ENCODE measurements at regions not wholly inside any gene's neighbourhood (a gene's known extent, or its start where the extent isn't known, plus 50 kb on each side); places are given as distances from the start of the nearest gene placed in this dataset.

GRCh38 chr3:127137113-127137512 is 55.8 kb upstream of the PRR23E start:
- Mint-ChIP-seq H3K4me1 (peaks cover 0 to 4% (median 0%) of the 10 kb centered on the region in 7 donors), H3K9me3 (no peaks in the 10 kb centered on the region), H3K4me3 (peak overlapping the region in 1 of 10 donors; percentile 30), H3K36me3 (no peaks in the 10 kb centered on the region), H3K27me3 (peaks cover 36 to 55% (median 43%) of the 10 kb centered on the region in 5 donors), H3K27ac (no peak overlapping the region)
- ChIA-PET POLR2A (no interaction called here), CTCF (no interaction called here)
- no peak for DNase-seq
- no peaks in the 10 kb centered on the region for H3K4me1 ChIP-seq (ENCODE audit: control insufficient read depth in 2 of 2, insufficient read depth in 2 of 2, low read length in 2 of 2)
- no peaks in the 10 kb centered on the region for H3K9me3 ChIP-seq (ENCODE audit: control insufficient read depth in 2 of 3, low read length in 3 of 3)
- H3K36me3 ChIP-seq (ENCODE audit: control insufficient read depth in 2 of 3, insufficient read depth in 3 of 3, low read length in 3 of 3), result no peaks in the 10 kb centered on the region
- H3K4me3 ChIP-seq (ENCODE audit: low read length), result no peak overlapping the region
- no peak overlapping the region for H3K27ac ChIP-seq (ENCODE audit: low read depth, low read length)
- no peaks in the 10 kb centered on the region for H3K27me3 ChIP-seq (ENCODE audit: control insufficient read depth in 2 of 2, insufficient read depth in 2 of 2, low read length in 2 of 2)
- no peak for ATAC-seq
- intact Hi-C loops (cut with micrococcal nuclease), result no loop called here

DNA sequence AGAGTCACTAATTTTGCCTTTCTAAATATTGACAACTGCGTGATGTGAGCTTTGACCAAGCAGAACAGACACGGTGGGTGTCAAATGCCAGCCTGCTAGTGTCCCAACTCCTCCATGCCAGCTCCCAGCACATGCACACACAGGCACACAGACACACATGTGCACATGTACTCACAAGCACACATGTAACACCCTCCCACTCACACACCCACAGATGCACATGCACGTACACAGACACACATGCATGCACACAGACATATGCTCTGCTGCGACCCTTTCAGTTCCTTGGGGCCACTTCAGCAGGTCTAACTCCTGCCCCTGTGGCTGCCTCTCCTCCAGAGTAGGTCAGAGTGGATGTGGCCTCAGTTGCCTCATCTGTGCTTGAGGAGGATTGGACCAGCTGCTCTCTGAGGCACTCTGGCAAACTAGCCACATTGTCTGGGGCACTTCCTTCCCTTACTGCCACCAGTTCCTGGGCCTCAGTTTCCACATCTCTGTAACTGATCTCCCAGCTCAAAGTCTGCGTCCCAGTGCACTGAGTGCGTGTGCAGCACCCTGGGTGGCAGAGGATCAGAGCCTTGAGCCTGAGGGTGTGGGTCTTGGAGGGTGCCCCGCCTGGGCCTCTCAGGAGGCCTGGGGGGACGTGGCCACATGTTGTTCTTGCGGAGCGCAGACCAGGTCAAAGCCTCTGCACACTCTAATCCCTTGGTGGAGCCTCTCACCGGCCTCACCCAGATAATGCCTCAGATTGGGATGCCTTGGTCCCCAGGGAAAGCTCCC is 55.0 kb upstream of the PRR23E start:
- H3K27me3 Mint-ChIP-seq, result peaks cover 36 to 50% (median 43%) of the 10 kb centered on the region in 5 donors
- intact Hi-C loops (cut with micrococcal nuclease), result no loop called here
- H3K27ac Mint-ChIP-seq, result no peak overlapping the region
- H3K4me1 ChIP-seq (ENCODE audit: control insufficient read depth in 2 of 2, insufficient read depth in 2 of 2, low read length in 2 of 2), result no peaks in the 10 kb centered on the region
- H3K36me3 ChIP-seq (ENCODE audit: control insufficient read depth in 2 of 3, insufficient read depth in 3 of 3, low read length in 3 of 3), result no peaks in the 10 kb centered on the region
- H3K36me3 Mint-ChIP-seq, result no peaks in the 10 kb centered on the region
- H3K9me3 Mint-ChIP-seq, result peaks cover 0 to 3% (median 0%) of the 10 kb centered on the region in 11 donors
- DNase-seq, result no peak
- no peaks in the 10 kb centered on the region for H3K27me3 ChIP-seq (ENCODE audit: control insufficient read depth in 2 of 2, insufficient read depth in 2 of 2, low read length in 2 of 2)
- no peaks in the 10 kb centered on the region for H3K9me3 ChIP-seq (ENCODE audit: control insufficient read depth in 2 of 3, low read length in 3 of 3)
- H3K4me3 Mint-ChIP-seq, result no peak overlapping the region
- no peak for ATAC-seq
- no peak overlapping the region for H3K4me3 ChIP-seq (ENCODE audit: low read length)
- CTCF ChIA-PET, result no interaction called here
- POLR2A ChIA-PET, result no interaction called here
- peaks cover 0 to 4% (median 0%) of the 10 kb centered on the region in 7 donors for H3K4me1 Mint-ChIP-seq
- H3K27ac ChIP-seq (ENCODE audit: low read depth, low read length), result no peak overlapping the region

DNA sequence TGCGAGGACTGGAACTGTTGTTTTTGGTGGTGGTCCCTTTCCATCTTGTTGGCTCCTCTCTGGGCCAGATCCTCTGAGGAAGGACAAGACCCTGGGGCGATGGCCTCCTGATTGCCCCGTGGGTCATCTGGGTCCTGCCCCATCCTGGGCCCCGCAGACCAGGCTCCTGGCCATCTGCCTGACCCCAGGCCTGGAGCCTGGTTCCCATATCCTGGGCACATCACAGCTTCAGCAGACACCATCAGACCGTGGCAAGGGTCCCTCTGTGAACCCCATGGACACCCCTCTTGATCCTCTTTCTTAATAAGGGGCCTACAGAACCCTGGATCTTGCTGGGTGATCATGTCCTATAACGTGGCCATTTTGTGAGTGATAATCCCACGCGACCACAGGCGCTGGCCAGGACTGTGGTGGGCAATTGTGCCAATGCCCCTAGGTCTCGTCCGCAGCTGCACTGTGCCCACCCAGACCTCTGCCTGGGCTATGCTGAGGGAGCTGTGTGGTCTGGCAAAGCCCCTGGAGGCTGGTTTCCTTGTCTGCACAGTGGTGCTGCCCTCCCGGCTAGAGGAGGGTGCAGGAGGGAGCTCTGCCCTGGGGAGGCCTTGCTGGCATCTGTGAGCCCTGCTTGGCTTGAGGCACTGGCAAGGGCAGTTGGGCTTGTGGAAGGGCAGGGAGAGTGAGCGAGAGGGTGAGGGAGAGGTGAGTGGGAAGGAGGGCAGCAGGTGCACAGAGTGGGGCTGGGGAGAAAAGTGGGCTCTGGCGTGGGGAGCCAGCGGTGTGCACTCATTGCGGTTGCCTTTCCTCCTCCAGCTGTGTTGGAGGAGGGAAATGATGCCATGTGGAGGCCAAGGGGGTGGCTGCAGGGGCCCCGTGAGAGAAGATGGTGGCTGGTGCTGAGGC is 53.1 kb upstream of the PRR23E start:
- peaks cover 0 to 13% (median 4%) of the 10 kb centered on the region in 11 donors for H3K9me3 Mint-ChIP-seq
- CTCF ChIA-PET, result no interaction called here

DNA sequence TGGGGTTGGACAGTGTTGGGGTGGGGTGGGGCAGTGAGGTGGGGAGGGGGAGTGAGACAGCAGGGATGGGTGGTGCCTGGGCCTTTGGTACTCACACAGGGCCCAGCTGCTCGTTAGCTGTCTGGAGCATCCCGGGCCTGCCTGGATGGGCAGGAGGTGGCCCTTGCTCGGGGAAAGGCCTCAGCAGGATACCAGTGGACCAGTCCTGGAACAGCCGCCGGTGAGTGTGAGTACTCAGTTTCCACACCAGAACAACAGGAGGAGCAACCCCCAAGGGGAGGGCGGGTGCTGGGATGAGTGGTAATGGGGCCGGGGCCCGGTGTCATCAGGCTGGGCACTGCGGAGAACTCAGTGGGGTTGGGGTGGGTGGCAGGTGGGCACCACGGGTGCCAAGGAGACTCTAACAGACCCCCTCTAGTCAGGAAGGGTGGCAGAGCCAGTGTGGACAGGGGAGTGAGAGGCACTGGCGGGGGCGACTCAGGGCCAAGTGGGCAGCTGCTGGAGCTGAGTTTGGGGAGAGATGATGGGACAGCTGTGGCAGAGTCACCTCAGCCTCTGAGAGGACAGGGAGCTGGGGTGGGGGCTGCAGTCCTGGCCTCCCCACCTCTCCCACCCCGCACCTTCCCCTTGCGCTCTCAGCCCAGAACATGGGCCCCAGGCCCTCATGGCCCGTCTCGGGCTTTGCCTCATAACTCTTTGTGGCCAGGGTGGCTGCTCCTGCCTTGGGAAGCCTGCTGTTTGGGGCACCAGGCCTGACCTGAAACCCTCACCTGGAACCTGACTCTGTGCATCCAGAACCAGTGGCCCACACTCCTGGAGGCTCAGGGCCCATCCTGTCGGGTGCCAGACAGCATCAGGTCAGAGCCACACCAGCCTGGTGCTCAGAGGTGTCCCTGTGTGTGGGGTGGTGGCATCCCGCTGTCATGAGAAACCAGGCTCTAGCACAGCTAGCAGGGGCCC is 52.1 kb upstream of the PRR23E start:
- Histone ChIP-seq H3K4me1 (ENCODE audit: control insufficient read depth in 2 of 2, insufficient read depth in 2 of 2, low read length in 2 of 2) (no peaks in the 10 kb centered on the region), H3K27me3 (ENCODE audit: control insufficient read depth in 2 of 2, insufficient read depth in 2 of 2, low read length in 2 of 2) (no peaks in the 10 kb centered on the region), H3K4me3 (ENCODE audit: low read length) (no peak overlapping the region), H3K27ac (ENCODE audit: low read depth, low read length) (no peak overlapping the region), H3K36me3 (ENCODE audit: control insufficient read depth in 2 of 3, insufficient read depth in 3 of 3, low read length in 3 of 3) (no peaks in the 10 kb centered on the region), H3K9me3 (ENCODE audit: control insufficient read depth in 2 of 3, low read length in 3 of 3) (no peaks in the 10 kb centered on the region)
- Mint-ChIP-seq H3K27me3 (peaks cover 19 to 27% (median 21%) of the 10 kb centered on the region in 5 donors), H3K36me3 (no peaks in the 10 kb centered on the region), H3K27ac (no peak overlapping the region), H3K9me3 (peaks cover 0 to 13% (median 4%) of the 10 kb centered on the region in 11 donors), H3K4me3 (no peak overlapping the region), H3K4me1 (no peaks in the 10 kb centered on the region)
- POLR2A ChIA-PET, result no interaction called here
- DNase-seq (no peak), ATAC-seq (no peak)
- intact Hi-C loops (cut with micrococcal nuclease), result no loop called here
- CTCF ChIA-PET, result no interaction called here

More for the DNA sequence above, 53.1 kb upstream of the PRR23E start:
- intact Hi-C loops (cut with micrococcal nuclease), result no loop called here
- no peak overlapping the region for H3K27ac Mint-ChIP-seq
- H3K27me3 Mint-ChIP-seq, result peaks cover 22 to 33% (median 27%) of the 10 kb centered on the region in 5 donors
- no peak overlapping the region for H3K4me3 Mint-ChIP-seq
- no peaks in the 10 kb centered on the region for H3K4me1 ChIP-seq (ENCODE audit: control insufficient read depth in 2 of 2, insufficient read depth in 2 of 2, low read length in 2 of 2)
- H3K4me3 ChIP-seq (ENCODE audit: low read length), result no peak overlapping the region
- H3K36me3 Mint-ChIP-seq, result no peaks in the 10 kb centered on the region
- DNase-seq, result no peak
- no peaks in the 10 kb centered on the region for H3K9me3 ChIP-seq (ENCODE audit: control insufficient read depth in 2 of 3, low read length in 3 of 3)
- H3K27ac ChIP-seq (ENCODE audit: low read depth, low read length), result no peak overlapping the region
- POLR2A ChIA-PET, result no interaction called here
- H3K27me3 ChIP-seq (ENCODE audit: control insufficient read depth in 2 of 2, insufficient read depth in 2 of 2, low read length in 2 of 2), result no peaks in the 10 kb centered on the region
- no peaks in the 10 kb centered on the region for H3K36me3 ChIP-seq (ENCODE audit: control insufficient read depth in 2 of 3, insufficient read depth in 3 of 3, low read length in 3 of 3)
- H3K4me1 Mint-ChIP-seq, result peaks cover 0 to 2% (median 0%) of the 10 kb centered on the region in 7 donors
- no peak for ATAC-seq

DNA sequence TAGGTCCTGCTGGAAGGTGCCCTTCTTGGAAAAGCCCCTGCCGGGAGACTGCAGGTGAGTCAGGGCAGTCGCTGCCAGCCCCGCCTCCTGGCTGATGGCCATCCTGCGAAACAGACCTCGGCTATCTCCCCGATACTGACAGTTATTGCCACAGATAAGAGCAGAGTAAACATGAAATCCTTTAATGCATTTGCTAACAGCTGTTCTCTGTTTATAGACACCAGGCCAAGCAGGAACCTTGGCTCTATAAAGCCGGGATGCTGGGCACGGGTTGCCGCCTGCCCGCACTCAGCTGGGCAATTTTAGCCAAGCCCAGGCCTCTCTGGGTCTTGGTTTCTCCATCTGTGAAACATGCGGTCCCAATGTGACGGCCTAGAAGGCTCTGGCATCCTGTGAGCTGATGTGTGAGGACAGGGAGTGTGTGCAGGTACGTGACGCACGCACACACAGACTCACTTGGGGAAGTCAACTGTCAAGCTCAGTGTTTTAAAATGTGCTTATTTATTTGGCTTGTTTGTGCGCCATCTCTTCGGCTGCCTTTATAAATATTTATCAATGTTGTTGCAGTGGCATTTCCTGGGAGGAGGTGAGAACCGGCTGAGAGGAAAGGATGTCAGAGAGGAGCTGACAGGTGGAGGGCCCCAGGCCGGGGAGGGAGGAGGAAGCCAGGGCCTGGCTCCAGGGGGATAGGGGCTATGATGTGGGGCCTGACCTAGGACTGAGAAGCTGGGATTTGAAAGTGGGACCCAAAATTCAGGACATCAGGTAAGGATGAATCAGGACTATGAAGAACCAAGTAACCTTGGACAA is 50.8 kb upstream of the PRR23E start:
- Histone ChIP-seq H3K27me3 (ENCODE audit: control insufficient read depth in 2 of 2, insufficient read depth in 2 of 2, low read length in 2 of 2) (no peaks in the 10 kb centered on the region), H3K36me3 (ENCODE audit: control insufficient read depth in 2 of 3, insufficient read depth in 3 of 3, low read length in 3 of 3) (no peaks in the 10 kb centered on the region), H3K4me3 (ENCODE audit: low read length) (no peak overlapping the region), H3K4me1 (ENCODE audit: control insufficient read depth in 2 of 2, insufficient read depth in 2 of 2, low read length in 2 of 2) (no peaks in the 10 kb centered on the region), H3K27ac (ENCODE audit: low read depth, low read length) (no peak overlapping the region), H3K9me3 (ENCODE audit: control insufficient read depth in 2 of 3, low read length in 3 of 3) (no peaks in the 10 kb centered on the region)
- intact Hi-C loops (cut with micrococcal nuclease), result no loop called here
- CTCF ChIA-PET, result no interaction called here
- POLR2A ChIA-PET, result no interaction called here
- ATAC-seq (no peak), DNase-seq (no peak)
- H3K4me3 Mint-ChIP-seq, result no peak overlapping the region
- H3K4me1 Mint-ChIP-seq, result no peaks in the 10 kb centered on the region
- H3K9me3 Mint-ChIP-seq, result peaks cover 0 to 13% (median 4%) of the 10 kb centered on the region in 11 donors
- no peaks in the 10 kb centered on the region for H3K36me3 Mint-ChIP-seq
- peaks cover 8 to 18% (median 13%) of the 10 kb centered on the region in 5 donors for H3K27me3 Mint-ChIP-seq
- no peak overlapping the region for H3K27ac Mint-ChIP-seq
